Small intestine (tissue), 7 donors: ENCODE measurements at regions not wholly inside any gene's neighbourhood (a gene's known extent, or its start where the extent isn't known, plus 50 kb on each side); places are given as distances from the start of the nearest gene placed in this dataset.
A peak's percentile ranks its signal among the peaks of the same experiment; 100 is the strongest.

Experiments used
- DNase-seq, 2 donors: peaks; one replicate each; pipeline versions ENCODE4 v3.0.0 to v3.0.0-alpha.2; 2013
- FAIRE-seq: peaks from 2 replicates; lab custom pipeline; 2012; peaks lifted over from hg19 to GRCh38; lab: Jason Lieb, UNC
- H3K27ac ChIP-seq, 3 donors: one replicate each; pipeline ENCODE4 v1.5.1; 2013; ENCODE audit warnings: low read length in 2 of 3, mild to moderate bottlenecking in 2 of 3, control low read depth in 1 of 3, inconsistent platforms in 1 of 3, low read depth in 1 of 3, moderate library complexity in 1 of 3
- H3K27me3 ChIP-seq, 3 donors: one replicate each; pipeline ENCODE4 v1.6.1; 2013; ENCODE audit warnings: low read length in 3 of 3, inconsistent platforms in 1 of 3; ENCODE audit not compliant: control insufficient read depth in 3 of 3, insufficient read depth in 3 of 3
- H3K36me3 ChIP-seq, 3 donors: one replicate each; pipeline ENCODE4 v1.6.1; 2013; ENCODE audit warnings: low read length in 3 of 3, inconsistent platforms in 1 of 3, low read depth in 1 of 3, mild to moderate bottlenecking in 1 of 3, moderate library complexity in 1 of 3; ENCODE audit not compliant: control insufficient read depth in 3 of 3, insufficient read depth in 2 of 3
- H3K4me1 ChIP-seq, 3 donors: one replicate each; pipeline ENCODE4 v1.6.1; 2013; ENCODE audit warnings: low read length in 2 of 3, inconsistent platforms in 1 of 3, low read depth in 1 of 3, mild to moderate bottlenecking in 1 of 3, moderate library complexity in 1 of 3; ENCODE audit not compliant: control insufficient read depth in 3 of 3, insufficient read depth in 2 of 3
- H3K4me3 ChIP-seq, 3 donors: one replicate each; pipeline ENCODE4 v1.5.1; 2013; ENCODE audit warnings: low read length in 3 of 3, control low read depth in 1 of 3, inconsistent platforms in 1 of 3, low read depth in 1 of 3, mild to moderate bottlenecking in 1 of 3, moderate library complexity in 1 of 3
- H3K9me3 ChIP-seq, 2 donors: one replicate each; pipeline ENCODE4 v1.6.1; 2013; ENCODE audit warnings: low read depth in 1 of 2, low read length in 1 of 2; ENCODE audit not compliant: control insufficient read depth in 2 of 2, insufficient read depth in 1 of 2
- WGBS, 3 donors: extraction: QIAGEN DNeasy Blood & Tissue Kit; methylation state at CpG; one replicate each; pipeline ENCODE4 v1.1.7; 2013; 5-methylcytosine and 5-hydroxymethylcytosine counted together
- donor health status: healthy with polysubstance abuse.
- donor health status: control.
- donor health status: control.
- donor health status: Bipolar disorder and iron deficiency.
- donor health status: healthy.

DNA sequence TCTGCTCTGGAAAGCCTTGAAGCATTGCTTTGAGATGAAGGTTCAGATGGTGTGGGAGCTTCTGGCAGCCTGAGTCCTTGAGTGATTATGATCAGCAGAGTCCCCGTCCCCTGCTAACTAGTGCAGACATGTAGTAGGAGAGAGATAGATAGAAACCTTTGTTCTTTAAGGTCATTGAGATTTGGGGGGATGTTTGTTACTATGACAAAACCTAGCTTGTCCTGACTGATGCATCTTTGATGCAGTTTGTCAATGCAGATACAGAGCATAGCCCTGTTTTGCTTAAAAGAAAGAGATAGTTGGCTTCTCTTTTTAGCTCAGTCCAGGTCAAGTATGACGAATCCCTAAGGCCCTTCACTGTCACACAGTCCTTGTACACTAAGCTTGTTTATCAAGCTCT lies 274.6 kb upstream of the DPP10 start:
- no peak for DNase-seq
- H3K27me3 ChIP-seq = no peaks in the 10 kb centered on the region
- no peak overlapping the region for H3K4me3 ChIP-seq
- H3K27ac ChIP-seq = no peak overlapping the region
- no peaks in the 10 kb centered on the region for H3K36me3 ChIP-seq
- no peak for FAIRE-seq
- H3K9me3 ChIP-seq = no peaks in the 10 kb centered on the region
- 83 to 86% (median 85%) methylated on average over 2 of the region's 2 CpGs for WGBS, 3 donors
- H3K4me1 ChIP-seq = no peaks in the 10 kb centered on the region

DNA sequence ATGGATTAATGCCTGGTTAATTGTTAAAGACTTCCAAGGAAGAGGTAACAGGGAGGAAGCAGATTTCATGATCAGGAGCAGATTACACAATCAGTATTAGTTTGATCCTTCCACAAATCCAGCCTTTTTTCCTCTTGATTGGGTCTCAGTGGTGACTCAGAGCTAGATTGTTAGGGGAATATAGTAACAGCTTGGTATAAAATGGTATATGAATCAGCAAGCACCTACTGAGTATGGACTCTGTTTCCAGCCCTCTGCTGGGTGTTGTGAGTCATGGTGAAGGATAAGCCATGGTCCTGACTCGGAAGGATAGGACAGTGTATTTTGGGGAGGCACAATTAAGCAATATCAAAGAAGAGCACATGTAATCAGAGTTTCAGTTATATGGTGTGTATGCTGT lies 272.4 kb upstream of the DPP10 start:
- 21 to 54% (median 27%) methylated on average over 1 of the region's 1 CpG for WGBS, 3 donors
- Histone ChIP-seq H3K4me1 (no peaks in the 10 kb centered on the region), H3K27me3 (no peaks in the 10 kb centered on the region), H3K36me3 (no peaks in the 10 kb centered on the region), H3K27ac (no peak overlapping the region), H3K9me3 (no peaks in the 10 kb centered on the region), H3K4me3 (no peak overlapping the region)
- DNase-seq (peak in 1 of 2 donors; percentile 77), FAIRE-seq (no peak)

DNA sequence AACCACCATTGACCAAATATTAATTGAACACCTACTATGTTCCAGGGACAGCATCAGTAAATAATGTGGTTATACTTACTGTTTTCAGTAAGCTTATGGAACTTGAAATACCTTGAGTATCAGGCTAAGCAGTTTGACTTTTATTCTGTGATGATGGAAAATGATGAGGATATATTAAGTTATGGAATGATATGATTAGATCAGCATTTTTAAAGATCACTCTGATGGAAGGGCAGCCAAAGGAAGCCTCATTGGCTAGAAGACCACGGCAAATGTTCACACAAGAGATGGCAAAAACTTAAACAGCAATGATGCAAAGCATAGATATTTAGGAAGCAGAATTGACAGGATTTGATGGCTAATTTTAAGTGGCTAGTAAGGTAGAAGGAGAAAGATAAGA lies 266.9 kb upstream of the DPP10 start:
- WGBS, 3 donors = 74 to 87% (median 85%) methylated on average over 1 of the region's 1 CpG
- Histone ChIP-seq H3K27me3 (no peaks in the 10 kb centered on the region), H3K9me3 (no peaks in the 10 kb centered on the region), H3K4me1 (no peaks in the 10 kb centered on the region), H3K4me3 (no peak overlapping the region), H3K36me3 (no peaks in the 10 kb centered on the region), H3K27ac (no peak overlapping the region)
- FAIRE-seq (no peak), DNase-seq (no peak)

DNA sequence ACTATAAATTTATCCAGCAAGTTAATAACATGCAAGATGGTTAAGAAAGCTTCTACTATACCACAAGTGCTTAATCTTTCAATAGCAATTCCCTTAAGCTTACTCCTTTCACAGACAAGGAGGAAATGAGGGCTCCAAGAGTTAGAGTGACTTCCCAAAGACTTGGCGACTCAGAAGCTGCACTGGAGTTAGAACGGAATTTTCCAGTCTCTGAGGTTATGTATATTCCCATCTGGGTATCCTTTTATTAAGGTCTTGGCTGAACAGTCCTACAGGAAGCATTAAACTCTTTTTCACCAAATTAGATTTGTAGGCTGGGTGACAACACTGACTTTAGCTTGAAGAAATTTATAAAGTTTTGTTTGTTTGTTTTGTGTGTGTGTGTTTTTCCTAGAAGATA lies 256.9 kb upstream of the DPP10 start:
- no peak overlapping the region for H3K4me3 ChIP-seq
- no peak for FAIRE-seq
- H3K27ac ChIP-seq = no peak overlapping the region
- DNase-seq = no peak
- H3K36me3 ChIP-seq = no peaks in the 10 kb centered on the region
- H3K9me3 ChIP-seq = no peaks in the 10 kb centered on the region
- H3K4me1 ChIP-seq = no peaks in the 10 kb centered on the region
- 80 to 91% (median 88%) methylated on average over 2 of the region's 2 CpGs for WGBS, 3 donors
- no peaks in the 10 kb centered on the region for H3K27me3 ChIP-seq

DNA sequence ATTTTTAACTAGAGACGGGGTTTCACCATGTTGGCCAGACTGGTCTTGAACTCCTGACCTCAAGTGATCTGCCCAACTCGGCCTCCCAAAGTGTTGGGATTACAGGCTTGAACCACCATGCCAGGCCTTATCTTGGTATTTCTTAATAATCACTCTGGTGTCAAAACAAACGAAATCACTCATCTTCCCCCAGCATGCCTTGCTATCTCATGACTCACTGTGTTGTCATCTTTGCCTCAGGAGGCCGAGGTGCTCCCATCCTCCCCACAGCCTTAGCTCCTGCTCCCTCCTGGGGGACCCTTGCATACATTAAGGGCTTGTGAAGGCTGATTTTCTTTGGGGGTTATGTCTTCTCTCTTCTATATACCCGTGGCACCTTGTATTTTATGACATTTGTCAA lies 250.1 kb upstream of the DPP10 start:
- Histone ChIP-seq H3K9me3 (no peaks in the 10 kb centered on the region), H3K4me1 (no peaks in the 10 kb centered on the region), H3K27ac (no peak overlapping the region), H3K27me3 (no peaks in the 10 kb centered on the region), H3K36me3 (no peaks in the 10 kb centered on the region), H3K4me3 (no peak overlapping the region)
- FAIRE-seq = no peak
- DNase-seq = no peak
- WGBS, 3 donors = 63 to 75% (median 70%) methylated on average over 5 of the region's 5 CpGs

DNA sequence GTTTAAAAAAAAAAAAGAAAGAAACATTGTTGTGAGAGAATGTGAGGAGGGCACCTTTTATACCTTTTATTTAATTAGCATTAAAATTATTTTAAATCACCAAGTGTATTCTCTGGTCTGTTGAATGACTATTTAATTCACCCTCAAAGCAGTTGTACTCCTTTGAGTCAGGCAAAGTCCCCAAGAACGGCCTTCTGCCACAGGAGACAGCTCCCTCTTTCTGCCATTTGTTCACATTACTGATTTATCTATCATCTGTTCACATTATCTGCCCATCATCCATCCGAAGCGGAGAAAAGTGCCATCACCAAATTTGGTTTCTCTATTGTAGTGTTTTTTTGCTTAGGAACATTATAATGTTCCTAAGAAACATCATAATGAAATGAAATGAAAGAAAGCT lies 240.7 kb upstream of the DPP10 start:
- H3K9me3 ChIP-seq = peaks cover 0 to 5% of the 10 kb centered on the region in 2 donors
- no peaks in the 10 kb centered on the region for H3K36me3 ChIP-seq
- H3K27ac ChIP-seq = no peak overlapping the region
- FAIRE-seq (no peak), DNase-seq (no peak)
- peaks cover 0 to 2% (median 0%) of the 10 kb centered on the region in 3 donors for H3K27me3 ChIP-seq
- H3K4me3 ChIP-seq = no peak overlapping the region
- whole genome bisulfite sequencing, 3 donors = 66 to 76% (median 73%) methylated on average over 3 of the region's 3 CpGs
- no peaks in the 10 kb centered on the region for H3K4me1 ChIP-seq

DNA sequence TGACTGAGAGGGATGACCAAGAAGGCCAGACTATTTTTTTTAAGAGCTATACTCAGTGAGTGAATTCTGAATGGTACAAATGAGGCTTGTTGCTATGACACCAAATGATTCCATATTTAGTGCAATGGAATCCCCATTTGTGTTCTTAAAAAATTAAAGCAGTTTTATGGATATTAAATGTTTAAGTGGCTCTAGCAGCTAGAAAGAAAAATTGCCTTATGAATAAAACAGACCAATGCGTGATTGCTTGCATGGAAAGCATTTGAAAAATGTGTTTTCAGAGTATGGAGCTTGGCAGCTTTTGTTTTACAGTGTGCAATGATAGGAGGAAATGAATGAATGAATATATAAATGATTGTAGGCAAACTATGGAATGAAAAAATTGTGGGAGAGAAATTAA lies 238.8 kb upstream of the DPP10 start:
- FAIRE-seq (no peak), DNase-seq (no peak)
- 57 to 86% (median 73%) methylated on average over 1 of the region's 1 CpG for WGBS, 3 donors

DNA sequence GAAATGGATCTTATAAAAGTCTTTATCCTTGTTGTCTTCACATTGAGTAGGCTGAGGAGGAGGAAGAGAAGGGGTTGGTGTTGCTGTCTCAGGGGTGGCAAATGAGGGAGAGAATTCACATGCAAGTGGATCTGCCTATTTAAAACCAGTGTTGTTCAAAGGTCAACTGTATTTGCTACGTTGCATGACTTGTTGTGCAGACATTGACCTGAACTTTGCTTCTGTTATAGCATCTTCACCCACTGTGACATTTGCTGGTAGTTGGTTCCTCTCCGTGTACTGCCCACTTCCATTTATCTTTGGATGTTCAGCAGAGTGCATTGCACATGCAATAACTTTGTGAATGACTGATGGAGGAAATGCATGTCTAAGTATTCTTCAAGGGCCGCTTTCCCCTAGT lies 228.6 kb upstream of the DPP10 start:
- no peak overlapping the region for H3K4me3 ChIP-seq
- no peak overlapping the region for H3K27ac ChIP-seq
- peak in 1 of 2 donors; percentile 26 for DNase-seq
- FAIRE-seq = no peak
- H3K27me3 ChIP-seq = peaks cover 0 to 1% (median 0%) of the 10 kb centered on the region in 3 donors
- no peaks in the 10 kb centered on the region for H3K9me3 ChIP-seq
- H3K36me3 ChIP-seq = no peaks in the 10 kb centered on the region
- WGBS, 3 donors = 41 to 62% (median 49%) methylated on average over 3 of the region's 3 CpGs
- no peaks in the 10 kb centered on the region for H3K4me1 ChIP-seq

More for the DNA sequence above, 238.8 kb upstream of the DPP10 start:
- H3K27ac ChIP-seq = no peak overlapping the region
- peaks cover 0 to 2% (median 0%) of the 10 kb centered on the region in 3 donors for H3K27me3 ChIP-seq
- H3K4me3 ChIP-seq = no peak overlapping the region
- H3K9me3 ChIP-seq = peaks cover 0 to 5% of the 10 kb centered on the region in 2 donors
- H3K36me3 ChIP-seq = no peaks in the 10 kb centered on the region
- H3K4me1 ChIP-seq = no peaks in the 10 kb centered on the region

DNA sequence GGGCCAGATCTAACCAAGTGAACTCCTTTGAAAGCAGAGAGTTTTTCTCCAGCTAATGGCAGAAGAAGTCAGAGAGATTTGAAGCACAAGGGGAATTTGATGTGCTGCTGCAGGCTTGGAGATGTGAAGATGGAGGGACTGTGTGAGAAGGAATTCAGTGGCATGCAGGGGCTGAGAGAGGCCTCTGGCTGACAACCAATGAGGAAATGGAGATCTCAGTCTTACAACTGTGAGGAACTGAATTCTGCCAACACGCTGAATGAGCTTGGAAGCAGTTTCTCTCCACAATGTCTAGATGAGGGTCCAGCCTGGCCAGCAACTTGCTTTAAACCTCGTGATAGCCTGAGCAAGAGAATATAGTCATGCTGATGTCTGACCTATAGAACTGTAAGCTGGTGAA lies 224.1 kb upstream of the DPP10 start:
- Histone ChIP-seq H3K4me1 (no peaks in the 10 kb centered on the region), H3K27ac (no peak overlapping the region), H3K9me3 (no peaks in the 10 kb centered on the region), H3K4me3 (no peak overlapping the region), H3K36me3 (no peaks in the 10 kb centered on the region), H3K27me3 (peaks cover 0 to 1% (median 0%) of the 10 kb centered on the region in 3 donors)
- no peak for DNase-seq
- FAIRE-seq = no peak
- 61 to 84% (median 68%) methylated on average over 2 of the region's 2 CpGs for WGBS, 3 donors
